HepG2 (cell line): ENCODE measurements at regions not wholly inside any gene's neighbourhood (a gene's known extent, or its start where the extent isn't known, plus 50 kb on each side); places are given as distances from the start of the nearest gene placed in this dataset.

ENCODE experiments used
- CTCF ChIP-seq: sonication (generic); formaldehyde crosslinking; IDR thresholded peaks from 2 replicates; pipeline ENCODE4 v1.5.0; 2020; ENCODE audit warnings: mild to moderate bottlenecking, missing genetic modification reagents, moderate library complexity
- ETS1 ChIP-seq: sonication (generic); formaldehyde crosslinking; IDR thresholded peaks from 2 replicates; pipeline ENCODE4 v1.4.0; 2020; ENCODE audit warnings: missing genetic modification reagents
- FOXJ3 ChIP-seq: sonication (generic); formaldehyde crosslinking; IDR thresholded peaks from 2 replicates; pipeline ENCODE4 v1.4.0; 2020; ENCODE audit warnings: missing genetic modification reagents, mild to moderate bottlenecking, borderline replicate concordance
- FOXK1 ChIP-seq: sonication (generic); formaldehyde crosslinking; IDR thresholded peaks from 2 replicates; pipeline ENCODE4 v1.4.0; 2020; ENCODE audit warnings: low read depth, missing genetic modification reagents, borderline replicate concordance
- MAFK ChIP-seq, 2 experiments: IDR thresholded peaks in 1 of 2; conservative IDR thresholded peaks in 1 of 2; 2 replicates each; pipeline ENCODE4 v1.6.1; 2011; ENCODE audit warnings: improper control_type of control experiment in 2 of 2, low read length in 2 of 2
- MAZ ChIP-seq, 2 experiments: sonication (generic) in 1 of 2; formaldehyde crosslinking in 1 of 2; IDR thresholded peaks; 2 replicates each; pipeline versions ENCODE4 v1.5.0 to v1.6.1; 2012 to 2020; ENCODE audit warnings: low read depth in 2 of 2, mild to moderate bottlenecking in 2 of 2, borderline replicate concordance in 1 of 2, improper control_type of control experiment in 1 of 2, low read length in 1 of 2, missing genetic modification reagents in 1 of 2, moderate library complexity in 1 of 2
- MXI1 ChIP-seq: IDR thresholded peaks from 3 replicates; pipeline ENCODE4 v1.6.1; 2012; ENCODE audit warnings: low read depth, low read length, inconsistent platforms, borderline replicate concordance
- PREB ChIP-seq: sonication (generic); formaldehyde crosslinking; IDR thresholded peaks from 2 replicates; pipeline ENCODE4 v1.4.0; 2020; ENCODE audit warnings: missing genetic modification reagents
- SUZ12 ChIP-seq: fragments of 150-350 bp; IDR thresholded peaks from 2 replicates; pipeline ENCODE4 v1.6.1; 2014; ENCODE audit warnings: low read depth, low read length
- ZNF274 ChIP-seq: sonication (generic); formaldehyde crosslinking; IDR thresholded peaks from 2 replicates; pipeline ENCODE4 v1.5.1; 2020; ENCODE audit warnings: mild to moderate bottlenecking, missing genetic modification reagents
- ZNF549 ChIP-seq: sonication (generic); formaldehyde crosslinking; IDR thresholded peaks from 2 replicates; pipeline ENCODE4 v1.5.0; 2020; ENCODE audit warnings: missing genetic modification reagents
- ZNF768 ChIP-seq: sonication (generic); formaldehyde crosslinking; IDR thresholded peaks from 2 replicates; pipeline ENCODE4 v1.4.0; 2020; ENCODE audit warnings: missing genetic modification reagents
- ZNF816 ChIP-seq: sonication (generic); formaldehyde crosslinking; IDR thresholded peaks from 2 replicates; pipeline ENCODE4 v1.8.0; 2022; ENCODE audit warnings: missing genetic modification reagents, mild to moderate bottlenecking, borderline replicate concordance
- ZSCAN20 ChIP-seq: sonication (generic); formaldehyde crosslinking; IDR thresholded peaks from 2 replicates; pipeline ENCODE4 v1.4.0; 2020; ENCODE audit warnings: missing genetic modification reagents, mild to moderate bottlenecking, borderline replicate concordance

- no peak for TF ChIP-seq ZNF274 (CRISPR knock-in tag)
- no peak for TF ChIP-seq FOXK1
- TF ChIP-seq MAZ (IDR thresholded peaks at IDR 0.05; ENCODE audit: borderline replicate concordance, low read depth, low read length) = no peak
- no peak for TF ChIP-seq MAZ (CRISPR knock-in tag; IDR thresholded peaks at IDR 0.05; ENCODE audit: low read depth)
- TF ChIP-seq ZSCAN20 (CRISPR knock-in tag) = no peak
- TF ChIP-seq MAFK (conservative IDR thresholded peaks at IDR 0.05 in 1 of 2, IDR thresholded peaks at IDR 0.05 in 1 of 2; ENCODE audit: low read length in 2 of 2) = no peak
- no peak for TF ChIP-seq SUZ12
- TF ChIP-seq CTCF = no peak
- no peak for TF ChIP-seq ZNF768
- no peak for TF ChIP-seq ZNF549 (CRISPR knock-in tag)
- TF ChIP-seq ZNF816 = no peak
- TF ChIP-seq FOXJ3 (CRISPR knock-in tag) = no peak
- TF ChIP-seq ETS1 (CRISPR knock-in tag) = no peak
- TF ChIP-seq MXI1 = no peak
- no peak for TF ChIP-seq PREB (CRISPR knock-in tag)
Measured at GRCh38 chr6:66429210-66429609, 722.2 kb upstream of the EYS start.
